Transverse colon (tissue), 4 donors: ENCODE measurements at regions not wholly inside any gene's neighbourhood (a gene's known extent, or its start where the extent isn't known, plus 50 kb on each side); places are given as distances from the start of the nearest gene placed in this dataset.

Source experiments
- DNase-seq: peaks from one replicate; pipeline ENCODE4 v3.0.0-alpha.2; 2019
- H3K27ac ChIP-seq, 4 donors: fragments of 200-600 bp; sonication (generic); 2 replicates each; pipeline ENCODE4 v1.5.1; 2016 to 2018; ENCODE audit warnings: inconsistent platforms in 4 of 4
- H3K27me3 ChIP-seq: fragments of 200-600 bp; sonication (generic); 2 replicates; pipeline ENCODE4 v1.5.1; 2017; ENCODE audit warnings: inconsistent platforms
- H3K36me3 ChIP-seq, 4 donors: fragments of 200-600 bp; sonication (generic); 2 replicates each; pipeline ENCODE4 v1.5.1; 2017 to 2019; ENCODE audit warnings: inconsistent platforms in 4 of 4
- H3K4me1 ChIP-seq, 4 donors: fragments of 200-600 bp; sonication (generic); 2 replicates each; pipeline ENCODE4 v1.5.1; 2017 to 2020; ENCODE audit warnings: inconsistent platforms in 4 of 4
- H3K4me3 ChIP-seq, 4 donors: fragments of 200-600 bp; sonication (generic); 1 replicate in 1 of 4; 2 replicates in 3 of 4; pipeline versions ENCODE4 v1.5.1 to v1.6.1; 2017 to 2019; ENCODE audit warnings: inconsistent platforms in 4 of 4
- H3K9me3 ChIP-seq, 2 donors: fragments of 200-600 bp; sonication (generic); 2 replicates each; pipeline ENCODE4 v1.5.1; 2017 to 2019; ENCODE audit warnings: inconsistent platforms in 2 of 2
- CTCF ChIP-seq, 5 experiments: fragments of 200-600 bp in 3 of 5; fragments of 450-650 bp in 2 of 5; sonication (generic) in 3 of 5; IDR thresholded peaks; 1 replicate in 2 of 5; 2 replicates in 3 of 5; pipeline ENCODE4 v1.5.1; 2016 to 2017; ENCODE audit warnings: antibody characterized with exemption in 5 of 5, inconsistent platforms in 3 of 5, mild to moderate bottlenecking in 2 of 5, moderate library complexity in 1 of 5
- EP300 ChIP-seq: sonication (generic); formaldehyde crosslinking; IDR thresholded peaks from one replicate; pipeline ENCODE4 v1.6.1; 2017; ENCODE audit warnings: antibody characterized with exemption, low read depth
- POLR2A ChIP-seq: fragments of 450-650 bp; IDR thresholded peaks from one replicate; pipeline ENCODE4 v1.6.1; 2016; ENCODE audit warnings: antibody characterized with exemption, mild to moderate bottlenecking, moderate library complexity
- POLR2AphosphoS5 ChIP-seq, 3 donors: sonication (generic); formaldehyde crosslinking; IDR thresholded peaks; one replicate each; pipeline ENCODE4 v1.6.1; 2016; ENCODE audit warnings: antibody characterized with exemption in 3 of 3
- WGBS, 2 donors: methylation state at CpG; one replicate each; pipeline ENCODE4 v1.1.5; 2018; ENCODE audit warnings: low coverage in 1 of 2; 5-methylcytosine and 5-hydroxymethylcytosine counted together
- in situ Hi-C, 4 donors: fragments of 200-750 bp; cut with MboI; loops; one replicate each; pipeline versions ENCODE4 v1.15.0 to v1.15.1; 2017; ENCODE audit warnings: low sequenced_read_pairs in 3 of 4, low pct_ligation_motif_present in 1 of 4, low pct_unique_long_range_greater_than_20kb in 1 of 4
- intact Hi-C: fragments of 100-400 bp; cut with DNase I; formaldehyde crosslinking; loops from one replicate; pipeline ENCODE4 v1.15.1; 2023; ENCODE audit warnings: low total_unique reads

- no peaks in the 10 kb centered on the region for H3K4me1 ChIP-seq
- in situ Hi-C loops (no loop called here), intact Hi-C loops (no loop called here)
- H3K9me3 ChIP-seq, result no peaks in the 10 kb centered on the region
- DNase-seq, result no peak
- no peak overlapping the region for H3K27ac ChIP-seq
- TF ChIP-seq POLR2A (no peak), CTCF (IDR thresholded peaks at IDR 0.05) (no peak), EP300 (no peak), POLR2AphosphoS5 (IDR thresholded peaks at IDR 0.05) (no peak)
- H3K4me3 ChIP-seq, result no peak overlapping the region
- no peaks in the 10 kb centered on the region for H3K27me3 ChIP-seq
- H3K36me3 ChIP-seq, result no peaks in the 10 kb centered on the region
- 96% methylated on average over 4 of the region's 4 CpGs; no CpG with 5 or more reads in 1 of the 2 donors for WGBS, 2 donors
These were observed 137.6 kb upstream of the SPIN4 start for GRCh38 chrX:63488546-63489373.

DNA sequence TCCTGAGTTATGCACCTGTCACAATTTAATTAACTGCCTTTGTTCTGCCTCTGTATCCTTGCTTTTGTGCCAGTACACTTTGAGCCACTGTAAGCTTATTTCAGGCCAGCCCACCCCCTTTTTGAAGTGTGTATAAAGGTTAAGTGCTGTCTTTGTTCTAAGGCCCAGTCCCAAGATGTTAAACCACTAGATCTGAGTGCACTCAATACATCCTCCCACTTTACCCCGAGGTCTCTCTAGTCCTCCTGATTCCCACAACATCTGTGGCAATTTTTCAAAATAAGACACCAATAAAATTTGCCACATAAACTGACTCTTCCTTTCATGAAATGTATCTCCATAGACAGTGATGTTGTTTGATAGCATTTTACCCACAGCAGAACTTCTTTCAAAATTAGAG, 124.1 kb upstream of the SPIN4 start:
- H3K4me1 ChIP-seq, result no peaks in the 10 kb centered on the region
- TF ChIP-seq POLR2A, result no peak
- no peak for TF ChIP-seq POLR2AphosphoS5 (IDR thresholded peaks at IDR 0.05)
- no peaks in the 10 kb centered on the region for H3K36me3 ChIP-seq
- 79% methylated on average over 1 of the region's 1 CpG; no CpG with 5 or more reads in 1 of the 2 donors for WGBS, 2 donors
- no peaks in the 10 kb centered on the region for H3K9me3 ChIP-seq
- no peak overlapping the region for H3K4me3 ChIP-seq
- H3K27ac ChIP-seq, result no peak overlapping the region
- no peaks in the 10 kb centered on the region for H3K27me3 ChIP-seq
- in situ Hi-C loops (no loop called here), intact Hi-C loops (no loop called here)
- no peak for DNase-seq

DNA sequence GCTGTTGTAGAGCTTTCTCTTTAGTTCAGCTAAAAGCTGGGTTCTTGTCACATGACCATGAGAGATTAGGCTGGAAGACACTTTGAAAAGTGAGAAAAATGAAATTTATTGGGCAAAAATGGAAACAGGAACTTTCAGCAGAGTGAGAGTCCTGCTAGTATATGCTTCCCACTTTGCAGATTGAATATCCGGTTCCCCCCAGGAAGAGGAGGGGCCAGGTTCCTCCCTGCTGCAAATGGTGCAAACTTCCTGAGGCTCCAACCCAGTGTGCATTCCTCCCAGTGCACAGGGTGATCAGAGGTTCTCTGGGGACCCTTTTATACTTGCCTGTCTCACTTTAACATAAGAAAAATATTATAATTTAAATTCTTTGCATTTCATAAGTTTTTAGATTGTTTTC, 119.9 kb upstream of the SPIN4 start:
- WGBS, 2 donors, result 69% methylated on average over 1 of the region's 1 CpG; no CpG with 5 or more reads in 1 of the 2 donors
- Histone ChIP-seq H3K4me1 (no peaks in the 10 kb centered on the region), H3K9me3 (no peaks in the 10 kb centered on the region), H3K4me3 (no peak overlapping the region), H3K27me3 (no peaks in the 10 kb centered on the region), H3K27ac (no peak overlapping the region), H3K36me3 (no peaks in the 10 kb centered on the region)
- no peak for TF ChIP-seq CTCF (IDR thresholded peaks at IDR 0.05)
- intact Hi-C loops, result no loop called here
- no peak for DNase-seq
- in situ Hi-C loops, result no loop called here

DNA sequence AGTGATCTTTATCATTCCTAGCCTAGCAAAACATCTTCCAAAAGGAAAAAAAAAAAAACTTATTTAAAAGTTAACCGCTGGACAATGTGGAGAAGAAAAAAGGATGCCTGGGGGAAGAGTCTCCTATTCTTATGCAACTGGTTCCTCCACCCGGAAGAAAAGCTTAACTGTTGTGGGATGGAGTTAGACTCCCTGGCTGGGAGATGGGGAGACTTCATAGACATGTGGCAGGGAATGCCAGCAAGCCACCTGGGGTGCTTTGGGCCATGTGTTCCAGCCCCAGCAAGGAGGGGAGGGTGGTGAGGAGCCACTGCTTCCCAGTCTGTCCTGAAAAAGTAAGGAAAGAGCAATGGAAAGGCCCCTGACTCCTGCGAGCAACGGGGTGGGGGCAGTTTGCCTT, 119.4 kb upstream of the SPIN4 start:
- Histone ChIP-seq H3K4me1 (no peaks in the 10 kb centered on the region), H3K36me3 (no peaks in the 10 kb centered on the region), H3K27me3 (no peaks in the 10 kb centered on the region), H3K9me3 (no peaks in the 10 kb centered on the region), H3K27ac (no peak overlapping the region), H3K4me3 (no peak overlapping the region)
- intact Hi-C loops, result no loop called here
- in situ Hi-C loops, result no loop called here
- WGBS, 2 donors, result 88% methylated on average over 4 of the region's 4 CpGs; no CpG with 5 or more reads in 1 of the 2 donors
- no peak for TF ChIP-seq EP300
- TF ChIP-seq POLR2A, result no peak
- no peak for TF ChIP-seq CTCF (IDR thresholded peaks at IDR 0.05)
- no peak for TF ChIP-seq POLR2AphosphoS5 (IDR thresholded peaks at IDR 0.05)
- no peak for DNase-seq

- intact Hi-C loops, result no loop called here
- Histone ChIP-seq H3K4me1 (no peaks in the 10 kb centered on the region), H3K27me3 (no peaks in the 10 kb centered on the region), H3K9me3 (no peaks in the 10 kb centered on the region), H3K4me3 (no peak overlapping the region), H3K27ac (no peak overlapping the region), H3K36me3 (no peaks in the 10 kb centered on the region)
- in situ Hi-C loops, result no loop called here
- no peak for TF ChIP-seq EP300
- TF ChIP-seq CTCF (IDR thresholded peaks at IDR 0.05), result no peak
- no peak for TF ChIP-seq POLR2AphosphoS5 (IDR thresholded peaks at IDR 0.05)
- no peak for TF ChIP-seq POLR2A
- 72% methylated on average over 4 of the region's 4 CpGs; no CpG with 5 or more reads in 1 of the 2 donors for WGBS, 2 donors
- DNase-seq, result no peak
These were observed 115.6 kb upstream of the SPIN4 start for GRCh38 chrX:63466690-63467089.
